DLD1 (cell line): ENCODE measurements at regions not wholly inside any gene's neighbourhood (a gene's known extent, or its start where the extent isn't known, plus 50 kb on each side); places are given as distances from the start of the nearest gene placed in this dataset.
"Not testable (repeated sequence)": the region's sequence is repeated elsewhere in the genome, so short reads cannot be mapped to it uniquely, and the experiment has no call there.

ENCODE experiments used
- in situ Hi-C: cut with HindIII; loops from 2 replicates; pipeline ENCODE4 v1.10.0; 2017; ENCODE audit warnings: low sequenced_read_pairs

DNA sequence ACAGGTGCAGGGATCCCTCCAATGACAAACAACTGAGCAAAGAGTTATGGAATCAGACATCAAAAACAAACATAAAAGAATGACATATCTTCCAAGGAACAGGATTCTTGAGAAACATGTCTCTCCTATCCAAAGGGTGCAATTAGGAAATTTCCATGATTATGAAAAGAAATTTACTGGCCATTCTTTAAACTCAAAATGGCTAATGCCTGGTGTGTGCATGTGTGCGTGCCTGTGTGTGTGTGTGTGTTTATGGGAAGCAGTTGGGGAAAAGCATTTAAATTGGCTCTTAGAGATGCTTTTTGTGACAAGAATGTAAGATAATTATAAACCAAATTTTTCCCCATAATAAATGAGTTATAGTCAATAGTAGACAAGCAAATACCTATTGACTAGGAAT is 320.5 kb upstream of the THBS1 start:
- in situ Hi-C loops, result no loop called here

DNA sequence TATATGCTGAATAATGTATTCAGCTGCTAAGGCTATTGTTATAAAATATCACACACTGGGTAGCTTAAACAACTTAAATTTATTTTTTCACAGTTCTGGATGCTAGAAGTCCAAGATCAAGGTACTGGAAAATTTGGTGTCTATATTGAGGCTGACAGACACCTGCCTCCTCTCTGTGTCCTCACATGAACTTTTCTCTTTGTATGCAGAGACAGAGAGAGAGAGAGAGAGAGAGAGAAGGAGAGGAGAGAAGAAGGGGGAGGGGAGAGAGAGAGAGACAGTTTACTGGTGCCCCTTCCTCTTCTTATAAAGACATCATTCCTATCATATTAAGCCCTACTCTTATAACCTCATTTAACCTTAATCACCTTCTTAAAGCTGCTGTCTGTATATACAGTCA is 320.1 kb upstream of the THBS1 start:
- in situ Hi-C loops, result no loop called here

DNA sequence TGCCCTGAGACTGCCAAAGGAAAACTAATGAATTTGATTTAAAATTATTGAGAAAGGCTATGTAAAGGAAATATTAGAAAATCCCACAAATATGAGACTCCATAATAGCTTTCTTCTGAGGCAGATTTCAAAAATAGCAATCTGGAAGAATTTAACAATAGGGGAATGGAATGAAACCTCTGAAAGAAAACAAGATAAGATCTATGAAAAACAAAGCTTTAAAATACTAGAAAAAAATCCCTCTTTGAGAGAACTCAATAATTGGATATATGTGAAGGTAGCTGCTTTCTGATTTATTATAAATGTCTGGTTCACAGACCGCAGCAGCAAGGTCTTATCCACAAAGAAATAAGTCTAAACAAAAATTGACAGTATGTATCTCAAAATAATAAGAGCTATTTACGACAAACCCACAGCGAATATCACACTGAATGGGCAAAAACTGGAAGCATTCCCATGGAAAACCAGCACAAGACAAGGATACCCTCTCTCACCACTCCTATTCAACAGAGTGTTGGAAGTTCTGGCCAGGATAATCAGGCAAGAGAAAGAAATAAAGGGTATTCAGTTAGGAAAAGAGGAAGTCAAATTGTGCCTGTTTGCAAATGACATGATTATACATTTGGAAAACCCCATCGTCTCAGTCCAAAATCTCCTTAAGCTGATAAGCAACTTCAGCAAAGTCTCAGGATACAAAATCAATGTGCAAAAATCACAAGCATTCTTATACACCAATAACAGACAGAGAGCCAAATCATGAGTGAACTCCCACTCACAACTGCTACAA is 319.3 kb upstream of the THBS1 start:
- in situ Hi-C loops, result not testable (repeated sequence)

DNA sequence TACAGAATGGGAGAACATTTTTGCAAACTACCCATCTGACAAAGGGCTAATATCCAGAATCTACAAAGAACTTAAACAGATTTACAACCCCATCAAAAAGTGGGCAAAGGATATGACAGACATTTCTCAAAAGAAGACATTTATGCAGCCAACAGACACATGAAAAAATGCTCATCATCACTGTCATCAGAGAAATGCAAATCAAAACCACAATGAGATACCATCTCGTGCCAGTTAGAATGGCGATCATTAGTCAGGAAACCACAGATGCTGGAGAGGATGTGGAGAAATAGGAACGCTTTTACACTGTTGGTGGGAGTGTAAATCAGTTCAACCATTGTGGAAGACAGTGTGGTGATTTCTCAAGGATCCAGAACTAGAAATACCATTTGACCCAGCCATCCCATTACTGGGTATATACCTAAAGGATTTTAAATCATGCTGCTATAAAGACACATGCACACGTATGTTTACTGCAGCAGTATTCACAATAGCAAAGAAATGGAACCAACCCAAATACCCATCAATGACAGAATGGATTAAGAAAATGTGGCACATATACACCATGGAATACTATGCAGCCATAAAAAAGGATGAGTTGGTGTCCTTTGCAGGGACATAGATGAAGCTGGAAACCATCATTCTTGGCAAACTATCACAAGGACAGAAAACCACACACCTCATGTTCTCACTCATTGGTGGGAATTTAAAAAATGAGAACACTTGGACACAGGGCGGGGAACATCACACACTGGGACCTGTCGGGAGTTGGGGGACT is 317.7 kb upstream of the THBS1 start:
- in situ Hi-C loops, result not testable (repeated sequence)

DNA sequence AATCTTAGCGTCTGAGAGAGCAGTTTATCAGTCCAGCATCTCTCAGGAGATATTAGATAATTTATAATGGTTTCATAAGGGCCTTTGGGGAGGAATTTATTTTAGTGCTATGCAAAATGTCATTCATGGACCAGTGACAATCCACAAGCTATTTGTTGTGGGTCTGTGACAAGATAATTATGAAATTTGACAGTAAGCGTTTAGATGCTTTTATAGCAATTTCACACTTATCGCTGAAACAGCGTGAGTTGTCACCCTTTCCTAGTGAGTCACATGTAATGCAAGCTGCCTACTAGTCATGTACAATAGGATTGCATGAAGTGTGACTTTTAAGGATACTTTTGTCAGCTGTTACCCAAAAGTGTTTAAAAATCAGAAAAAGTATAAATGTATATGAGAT is 315.6 kb upstream of the THBS1 start:
- in situ Hi-C loops, result no loop called here

DNA sequence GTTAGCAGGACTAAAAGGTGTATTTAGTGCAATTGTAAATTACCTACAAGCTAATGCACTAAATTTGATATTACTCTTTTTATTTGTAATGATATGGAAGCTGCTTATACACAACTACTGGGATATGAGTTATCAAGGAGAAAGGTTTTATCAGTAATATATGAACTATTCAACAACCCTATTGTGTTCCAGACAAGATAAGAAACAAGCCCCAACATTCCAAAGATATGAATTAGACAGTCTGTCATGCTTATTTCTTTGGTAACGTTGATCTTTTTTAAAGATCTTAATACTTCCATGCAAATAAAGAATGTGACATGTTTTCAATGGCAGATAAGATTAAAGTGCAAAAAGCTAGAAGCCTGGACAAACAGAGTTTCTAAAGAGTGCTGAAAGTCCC is 314.0 kb upstream of the THBS1 start:
- in situ Hi-C loops, result no loop called here

DNA sequence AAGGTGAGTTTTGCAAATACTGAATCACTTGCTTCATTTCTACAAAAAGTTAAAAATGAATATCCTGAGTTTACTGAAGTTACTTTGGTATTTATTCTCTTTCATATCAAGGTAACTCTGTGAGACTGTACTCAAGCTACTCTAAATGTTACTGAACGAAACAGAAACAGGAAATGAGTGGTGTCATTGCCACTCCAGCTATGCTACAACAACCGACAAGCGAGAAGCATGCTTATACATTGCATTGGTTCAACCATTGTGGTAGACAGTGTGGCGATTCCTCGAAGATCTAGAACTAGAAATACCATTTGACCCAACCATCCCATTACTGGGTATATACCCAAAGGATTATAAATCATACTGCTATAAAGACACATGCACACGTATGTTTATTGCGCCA is 313.2 kb upstream of the THBS1 start:
- in situ Hi-C loops, result no loop called here

DNA sequence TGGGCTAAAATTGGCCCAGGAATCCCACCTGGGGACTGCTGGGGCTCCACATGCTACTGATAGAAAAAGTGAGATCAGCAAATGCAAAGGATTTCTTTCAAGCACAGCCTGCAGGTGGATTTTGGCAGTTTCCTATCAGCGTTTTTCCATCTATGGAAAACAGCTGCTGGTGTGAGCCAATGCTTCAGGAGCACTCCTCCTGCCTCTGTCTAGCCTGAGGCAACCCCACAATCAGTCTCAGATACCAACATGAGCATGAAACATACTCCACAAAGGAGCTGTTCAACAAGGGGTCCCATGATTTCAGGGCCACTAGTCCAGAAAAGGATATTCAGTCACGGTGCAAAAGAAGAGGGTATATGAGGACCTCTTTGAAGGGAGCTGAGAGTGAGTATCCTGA is 311.5 kb upstream of the THBS1 start:
- in situ Hi-C loops, result no loop called here

DNA sequence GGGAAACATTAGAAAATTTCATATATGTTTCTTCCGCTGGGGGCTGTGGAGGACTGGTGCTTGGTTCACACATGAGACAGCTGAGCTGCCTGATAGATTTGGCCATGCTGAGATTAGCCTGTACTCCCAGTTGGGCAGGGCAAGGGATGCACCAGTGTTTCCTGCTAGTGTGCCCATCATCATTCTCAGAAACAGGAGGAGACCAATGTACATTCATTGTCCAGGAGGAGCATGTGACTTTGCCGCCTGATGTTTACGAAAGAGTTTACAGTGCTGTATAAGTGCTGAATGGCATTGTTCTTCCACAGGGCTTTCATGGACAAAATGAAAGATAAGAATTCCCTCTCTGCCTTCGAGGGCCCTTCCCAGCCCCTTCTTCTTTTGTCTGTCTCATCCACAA is 311.1 kb upstream of the THBS1 start:
- in situ Hi-C loops, result no loop called here

DNA sequence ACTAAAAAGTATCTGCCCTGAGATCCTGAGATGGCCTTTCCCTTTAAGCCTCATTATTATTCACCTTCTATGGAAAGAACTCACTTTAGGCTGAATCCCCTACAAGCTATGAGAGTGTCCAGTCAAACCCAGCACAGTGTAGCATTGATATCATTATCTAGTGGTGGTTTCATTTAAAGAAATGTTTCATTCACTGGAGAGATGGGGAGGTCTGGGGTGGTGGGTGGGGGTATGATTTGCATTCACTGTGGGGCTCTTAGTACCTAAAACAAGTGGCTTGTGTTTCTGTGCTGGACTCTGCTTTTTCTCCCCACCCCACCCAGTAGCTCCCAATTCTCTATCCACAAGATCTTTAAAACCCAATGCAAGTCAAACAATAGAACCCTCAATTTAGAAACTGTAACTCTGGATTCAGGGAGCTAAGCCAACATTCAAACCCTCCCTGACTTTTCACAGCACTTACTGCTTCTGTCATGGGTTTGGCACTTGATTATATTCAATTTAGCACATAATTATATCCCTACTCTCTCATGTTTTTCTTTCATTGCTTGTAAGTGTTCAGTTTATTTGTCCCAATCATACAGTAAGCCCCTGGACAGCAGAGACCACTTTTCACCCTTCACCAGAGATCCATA is 310.5 kb upstream of the THBS1 start:
- in situ Hi-C loops, result no loop called here

DNA sequence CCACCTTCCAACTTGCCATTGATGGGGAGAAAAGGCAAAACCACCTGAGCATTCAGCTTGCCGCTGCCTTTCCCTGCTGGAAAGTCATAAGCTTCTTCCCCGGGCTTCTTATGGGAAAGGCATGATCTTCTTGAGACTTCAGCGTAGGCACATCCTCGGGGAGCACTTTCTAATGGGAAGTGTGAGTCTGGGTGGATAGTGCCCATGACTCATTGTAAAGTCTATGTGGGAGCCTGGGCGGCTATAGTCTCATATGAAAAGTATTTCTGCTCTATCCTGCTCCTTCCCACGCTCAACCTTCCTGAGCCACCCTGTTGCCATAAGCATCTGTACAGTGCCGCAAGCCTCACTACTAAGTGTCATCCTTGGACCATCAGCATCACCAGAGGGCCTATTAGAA is 309.9 kb upstream of the THBS1 start:
- in situ Hi-C loops, result no loop called here

DNA sequence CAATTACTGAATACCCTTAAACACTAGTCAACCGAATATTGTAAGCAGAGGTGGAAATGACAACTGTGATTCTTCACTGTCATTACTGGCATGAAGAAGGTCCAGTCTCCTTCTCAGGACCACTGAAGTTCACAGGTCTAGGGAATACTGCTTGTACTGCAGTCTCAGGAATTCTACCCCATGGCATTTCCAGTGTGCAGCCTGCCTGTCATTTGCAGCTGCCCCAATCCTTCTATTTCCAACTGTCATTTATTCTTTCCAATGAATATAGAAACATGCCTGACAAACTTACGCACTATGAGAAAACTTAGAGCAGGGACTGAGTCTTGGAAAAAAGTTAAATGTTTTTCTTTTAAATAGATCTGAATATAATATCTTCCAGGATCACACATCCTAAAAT is 308.0 kb upstream of the THBS1 start:
- in situ Hi-C loops, result no loop called here

DNA sequence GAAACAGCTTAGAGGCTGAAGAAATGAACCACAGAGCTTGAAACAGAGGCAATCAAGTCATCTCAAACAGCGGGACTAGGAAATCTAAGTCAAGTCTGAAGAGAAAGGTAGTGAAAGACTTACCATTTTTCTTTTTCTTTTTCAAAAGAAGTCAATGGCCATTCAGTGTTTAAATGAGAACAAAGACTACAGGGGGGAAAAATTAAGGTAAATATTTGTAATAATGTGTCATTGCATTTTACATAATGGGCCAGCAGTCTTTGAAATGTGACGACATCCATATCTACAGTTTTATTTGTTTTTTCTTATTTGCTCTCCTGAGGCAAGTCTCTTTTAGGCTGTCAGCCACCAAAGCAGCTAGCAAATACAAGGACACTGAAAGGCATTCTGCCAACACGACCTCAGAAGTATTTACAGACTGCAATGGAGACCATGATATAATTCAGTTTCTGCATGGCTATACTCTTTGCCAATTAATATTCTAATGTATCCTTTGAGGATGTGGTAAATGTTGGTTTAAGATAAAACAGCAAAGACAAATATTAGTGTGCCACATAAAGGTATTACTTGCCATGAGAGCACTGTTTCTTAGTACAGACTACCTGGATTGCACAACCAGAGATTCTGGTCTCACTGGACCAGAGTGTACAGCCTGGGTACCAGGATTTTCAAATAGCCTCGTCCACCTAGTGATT is 307.0 kb upstream of the THBS1 start:
- in situ Hi-C loops, result no loop called here

DNA sequence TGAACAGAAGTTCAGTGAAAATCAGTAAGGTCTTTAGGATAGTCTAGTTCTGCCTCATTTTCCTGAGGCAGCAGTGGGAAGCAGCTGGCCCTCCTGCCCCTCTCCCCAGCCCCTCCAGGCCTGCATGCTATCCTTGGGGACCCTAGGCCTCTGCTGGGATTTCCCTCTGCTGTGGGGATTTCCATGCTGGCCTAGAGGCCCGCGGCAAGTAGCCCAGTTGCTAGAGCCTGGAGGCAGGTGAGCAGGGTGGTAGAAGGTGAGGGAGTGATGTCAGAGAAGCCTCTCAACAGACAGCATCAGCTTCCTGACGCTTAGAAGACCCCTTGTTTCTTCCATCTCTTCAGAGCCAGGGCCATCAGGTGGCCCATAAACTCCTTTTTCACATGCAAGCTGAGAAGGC is 305.8 kb upstream of the THBS1 start:
- in situ Hi-C loops, result no loop called here

DNA sequence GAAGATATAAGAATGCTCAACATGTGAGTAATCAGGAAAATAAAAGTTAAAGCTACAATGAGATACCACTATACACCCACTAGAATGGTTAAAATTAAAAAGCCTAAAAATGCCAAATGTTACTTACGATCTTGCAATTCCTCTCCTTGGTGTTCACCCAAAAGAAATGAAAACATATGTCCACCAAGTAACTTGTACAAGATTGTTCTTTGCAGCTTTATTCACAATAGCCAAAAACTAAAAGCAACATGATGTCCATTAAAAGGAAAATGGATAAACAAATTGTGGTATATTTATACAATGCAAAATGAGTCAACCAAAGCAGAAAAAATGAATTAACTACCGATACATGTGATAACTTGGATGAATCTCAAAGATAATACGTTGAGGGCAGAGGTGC is 301.6 kb upstream of the THBS1 start:
- in situ Hi-C loops, result no loop called here

DNA sequence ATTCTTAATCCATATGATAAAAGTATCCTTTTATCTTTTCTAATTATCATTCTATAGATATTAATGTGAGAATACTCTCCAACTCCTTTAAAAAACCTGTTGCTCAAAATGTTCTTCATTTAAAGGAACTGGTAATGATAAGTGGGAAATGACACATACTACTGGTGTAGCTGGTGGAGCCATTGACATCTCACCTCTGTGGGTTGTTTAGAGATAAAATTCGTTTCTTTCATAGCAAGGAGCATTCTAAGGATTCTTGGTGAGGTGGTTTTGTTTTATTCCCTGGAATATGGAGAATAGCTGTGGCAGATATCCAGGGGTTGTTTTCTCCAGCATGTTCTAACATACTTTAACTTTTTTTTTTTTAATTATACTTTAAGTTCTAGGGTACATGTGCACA is 299.8 kb upstream of the THBS1 start:
- in situ Hi-C loops, result no loop called here

DNA sequence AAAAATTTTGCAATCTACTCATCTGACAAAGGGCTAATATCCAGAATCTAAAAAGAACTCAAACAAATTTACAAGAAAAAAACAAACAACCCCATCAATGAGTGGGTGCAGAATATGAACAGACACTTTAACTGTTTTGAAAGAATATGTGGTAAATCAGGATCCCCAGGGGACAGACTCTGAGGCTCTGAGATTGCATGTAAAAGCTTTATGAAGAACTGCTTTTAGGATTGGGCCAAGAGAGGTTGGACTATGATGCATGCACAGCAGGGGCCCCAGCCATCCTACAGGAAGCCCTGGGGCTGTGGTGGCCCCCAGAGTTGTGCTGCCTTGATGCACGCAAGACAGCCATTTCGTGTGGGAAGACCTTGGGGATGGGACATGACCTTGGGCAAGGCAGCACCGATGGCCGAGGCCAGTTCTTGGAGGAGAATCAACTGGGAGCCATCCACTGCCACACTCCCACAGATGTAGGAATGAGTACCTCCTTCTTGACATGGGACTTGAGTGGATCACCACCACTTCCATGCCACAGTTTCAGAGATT is 298.1 kb upstream of the THBS1 start:
- in situ Hi-C loops, result no loop called here

DNA sequence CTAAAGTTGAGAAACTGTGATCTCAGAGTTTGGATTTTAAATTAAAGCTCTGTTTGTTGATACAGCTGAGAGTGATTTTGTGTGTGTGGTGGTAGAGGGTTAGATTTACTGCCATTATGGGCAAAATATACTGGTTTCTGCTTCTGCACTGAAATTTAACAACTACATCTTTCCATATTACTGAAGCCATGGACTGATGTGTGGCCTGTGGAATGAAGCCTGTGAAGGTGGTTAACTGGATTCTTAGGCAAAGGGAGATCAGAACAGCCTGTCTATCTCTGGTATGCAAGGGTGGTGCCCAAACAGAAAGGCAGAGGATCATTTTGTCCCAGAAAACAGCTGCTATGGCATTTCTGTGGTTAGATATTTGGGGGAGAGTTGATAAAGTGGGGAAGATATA is 297.3 kb upstream of the THBS1 start:
- in situ Hi-C loops, result no loop called here

DNA sequence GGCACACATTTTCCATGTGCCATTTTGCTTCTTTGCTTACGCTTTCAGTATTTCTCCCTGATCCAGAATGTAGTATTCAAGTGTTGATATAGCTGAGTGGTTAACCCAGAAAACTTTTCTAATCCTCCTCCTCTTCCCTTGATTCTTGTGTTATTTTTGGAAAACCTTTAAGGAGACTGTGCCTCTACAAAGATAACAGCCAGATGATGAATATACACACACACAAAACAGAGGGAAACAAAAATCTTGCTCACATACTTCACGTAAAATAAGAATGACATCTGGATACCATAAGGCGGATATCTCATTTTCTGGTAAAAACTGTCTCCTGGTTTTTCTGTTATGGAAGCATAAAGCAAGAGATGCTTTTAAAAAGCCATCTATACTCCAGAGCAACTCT is 295.8 kb upstream of the THBS1 start:
- in situ Hi-C loops, result no loop called here

DNA sequence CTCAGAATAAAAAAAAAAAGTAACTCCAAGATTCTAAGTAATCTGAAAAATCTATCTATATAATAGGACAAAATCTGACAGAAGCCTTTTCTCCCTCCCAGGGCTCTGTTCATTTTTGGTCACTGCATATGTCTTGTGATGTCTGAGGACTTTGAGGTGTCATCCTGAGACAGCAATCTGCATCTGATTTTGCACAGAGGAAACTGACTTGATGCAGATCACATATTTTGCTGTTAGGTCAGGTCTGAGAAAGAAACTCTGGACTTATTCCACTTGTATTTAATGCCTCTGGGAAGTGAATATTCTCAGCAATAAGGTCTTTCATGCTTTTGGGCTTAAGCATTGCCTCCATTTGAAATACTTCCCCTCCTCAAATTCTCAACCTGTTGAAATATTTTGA is 295.2 kb upstream of the THBS1 start:
- in situ Hi-C loops, result no loop called here

DNA sequence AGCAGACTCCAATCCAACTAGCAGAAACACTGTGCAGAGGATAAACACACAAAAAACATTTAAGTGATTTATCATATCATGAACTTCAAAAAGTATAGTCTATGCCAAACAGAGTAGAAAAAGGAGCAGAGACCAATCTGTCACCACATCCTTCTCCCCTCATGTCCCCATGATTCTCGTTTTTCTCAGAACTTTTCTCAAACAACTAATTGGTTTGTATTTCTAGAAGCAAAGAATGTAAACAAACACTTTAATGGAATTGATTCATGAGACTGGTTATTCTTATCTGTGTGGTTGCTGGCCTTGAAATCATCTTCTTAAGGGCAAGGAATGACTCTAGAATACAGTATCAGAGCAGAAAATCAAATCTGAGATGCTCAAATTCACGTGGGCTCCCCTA is 294.2 kb upstream of the THBS1 start:
- in situ Hi-C loops, result no loop called here
